ENCODE measurements at regions not wholly inside any gene's neighbourhood (a gene's known extent, or its start where the extent isn't known, plus 50 kb on each side); places are given as distances from the start of the nearest gene placed in this dataset.

DNA sequence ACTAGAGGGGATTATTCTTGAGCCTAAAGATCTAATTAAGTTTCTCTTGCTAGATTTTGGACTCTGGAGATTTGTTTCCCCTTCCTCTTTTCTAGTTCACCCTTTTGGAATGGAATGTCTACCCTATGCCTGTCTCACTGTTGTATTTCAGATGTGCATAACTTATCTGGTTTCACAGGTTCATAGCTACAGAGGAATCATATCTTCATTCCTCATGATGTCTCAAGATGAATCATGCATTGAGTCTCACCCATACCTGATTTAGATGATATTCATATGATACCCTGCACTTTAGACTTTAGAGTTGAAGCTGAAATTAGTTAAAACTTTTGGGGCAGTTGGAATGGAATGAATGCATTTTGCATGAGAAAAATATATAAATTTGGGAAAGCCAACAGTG lies 246.7 kb downstream of the HS3ST1 start:
- FAIRE-seq (no peak), ATAC-seq (no peak)
- 0 out of 2 replicates have a peak, but pooled peaks cover 2% of the 10 kb centered on the region for H3K9me3 ChIP-seq (replicated peaks; ENCODE audit: control insufficient read depth, insufficient read depth, low read depth, low read length)

More for the DNA sequence above, 246.7 kb downstream of the HS3ST1 start:
- no peaks in the 10 kb centered on the region for H3K4me1 ChIP-seq (replicated peaks in 1 of 2; ENCODE audit: control insufficient read depth in 2 of 2, insufficient read depth in 2 of 2, low read length in 2 of 2)
- H3K27ac ChIP-seq (ENCODE audit: extremely low read depth, low read depth, low read length) = no peak overlapping the region
- no peaks in the 10 kb centered on the region for H4K20me1 ChIP-seq (replicated peaks; ENCODE audit: control insufficient read depth, insufficient read depth, low read length)
- no peak for DNase-seq (ENCODE audit: extremely low read depth in 1 of 4, low spot score in 3 of 4)
- no peaks in the 10 kb centered on the region for H3K27me3 ChIP-seq (ENCODE audit: control insufficient read depth in 2 of 2, insufficient read depth in 2 of 2, low read length in 2 of 2)
- H3K9me1 ChIP-seq (ENCODE audit: control insufficient read depth, insufficient read depth, low read length) = no peaks in the 10 kb centered on the region
- no peak overlapping the region for H3K9ac ChIP-seq (ENCODE audit: insufficient read depth in 1 of 2, low read depth in 2 of 2, low read length in 2 of 2)
- no peak overlapping the region for H3K4me2 ChIP-seq (ENCODE audit: insufficient read depth, low read length)
- intact Hi-C loops (cut with micrococcal nuclease) (no loop called here), in situ Hi-C loops (cut with MboI) (no loop called here)
- no peak overlapping the region for H2AFZ ChIP-seq (ENCODE audit: low read depth, low read length)
- H3K79me2 ChIP-seq (ENCODE audit: control insufficient read depth, insufficient read depth, low read length) = no peaks in the 10 kb centered on the region
- no peak overlapping the region for H3K4me3 ChIP-seq
- H3K36me3 ChIP-seq (ENCODE audit: control insufficient read depth, insufficient read depth, low read length) = no peaks in the 10 kb centered on the region
- POLR2A ChIA-PET = no interaction called here
- TF ChIP-seq FOS (IDR thresholded peaks at IDR 0.05; ENCODE audit: extremely low read depth, insufficient read length) = no peak
- no peak for TF ChIP-seq ZNF561 (CRISPR knock-in tag; conservative IDR thresholded peaks at IDR 0.05)
- no peak for TF ChIP-seq KLF13 (tag; IDR thresholded peaks at IDR 0.05; ENCODE audit: borderline replicate concordance, low read depth)
- no peak for TF ChIP-seq ZNF436 (CRISPR knock-in tag; IDR thresholded peaks at IDR 0.05)
- TF ChIP-seq PCBP2 (IDR thresholded peaks at IDR 0.05; ENCODE audit: low read depth, low read length, poor library complexity, severe bottlenecking) = no peak
- no peak for TF ChIP-seq NUFIP1 (IDR thresholded peaks at IDR 0.05; ENCODE audit: partially characterized antibody)
- TF ChIP-seq, protein P1, sequence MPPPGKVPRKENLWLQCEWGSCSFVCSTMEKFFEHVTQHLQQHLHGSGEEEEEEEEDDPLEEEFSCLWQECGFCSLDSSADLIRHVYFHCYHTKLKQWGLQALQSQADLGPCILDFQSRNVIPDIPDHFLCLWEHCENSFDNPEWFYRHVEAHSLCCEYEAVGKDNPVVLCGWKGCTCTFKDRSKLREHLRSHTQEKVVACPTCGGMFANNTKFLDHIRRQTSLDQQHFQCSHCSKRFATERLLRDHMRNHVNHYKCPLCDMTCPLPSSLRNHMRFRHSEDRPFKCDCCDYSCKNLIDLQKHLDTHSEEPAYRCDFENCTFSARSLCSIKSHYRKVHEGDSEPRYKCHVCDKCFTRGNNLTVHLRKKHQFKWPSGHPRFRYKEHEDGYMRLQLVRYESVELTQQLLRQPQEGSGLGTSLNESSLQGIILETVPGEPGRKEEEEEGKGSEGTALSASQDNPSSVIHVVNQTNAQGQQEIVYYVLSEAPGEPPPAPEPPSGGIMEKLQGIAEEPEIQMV (tag; conservative IDR thresholded peaks at IDR 0.05; ENCODE audit: low read depth) = no peak
- TF ChIP-seq, protein P2, sequence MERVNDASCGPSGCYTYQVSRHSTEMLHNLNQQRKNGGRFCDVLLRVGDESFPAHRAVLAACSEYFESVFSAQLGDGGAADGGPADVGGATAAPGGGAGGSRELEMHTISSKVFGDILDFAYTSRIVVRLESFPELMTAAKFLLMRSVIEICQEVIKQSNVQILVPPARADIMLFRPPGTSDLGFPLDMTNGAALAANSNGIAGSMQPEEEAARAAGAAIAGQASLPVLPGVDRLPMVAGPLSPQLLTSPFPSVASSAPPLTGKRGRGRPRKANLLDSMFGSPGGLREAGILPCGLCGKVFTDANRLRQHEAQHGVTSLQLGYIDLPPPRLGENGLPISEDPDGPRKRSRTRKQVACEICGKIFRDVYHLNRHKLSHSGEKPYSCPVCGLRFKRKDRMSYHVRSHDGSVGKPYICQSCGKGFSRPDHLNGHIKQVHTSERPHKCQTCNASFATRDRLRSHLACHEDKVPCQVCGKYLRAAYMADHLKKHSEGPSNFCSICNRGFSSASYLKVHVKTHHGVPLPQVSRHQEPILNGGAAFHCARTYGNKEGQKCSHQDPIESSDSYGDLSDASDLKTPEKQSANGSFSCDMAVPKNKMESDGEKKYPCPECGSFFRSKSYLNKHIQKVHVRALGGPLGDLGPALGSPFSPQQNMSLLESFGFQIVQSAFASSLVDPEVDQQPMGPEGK (CRISPR knock-in tag; IDR thresholded peaks at IDR 0.05; ENCODE audit: borderline replicate concordance) = no peak
- TF ChIP-seq BACH1 (tag; IDR thresholded peaks at IDR 0.05) = no peak
- TF ChIP-seq MCM3 (IDR thresholded peaks at IDR 0.05) = no peak
- TF ChIP-seq, protein P3, sequence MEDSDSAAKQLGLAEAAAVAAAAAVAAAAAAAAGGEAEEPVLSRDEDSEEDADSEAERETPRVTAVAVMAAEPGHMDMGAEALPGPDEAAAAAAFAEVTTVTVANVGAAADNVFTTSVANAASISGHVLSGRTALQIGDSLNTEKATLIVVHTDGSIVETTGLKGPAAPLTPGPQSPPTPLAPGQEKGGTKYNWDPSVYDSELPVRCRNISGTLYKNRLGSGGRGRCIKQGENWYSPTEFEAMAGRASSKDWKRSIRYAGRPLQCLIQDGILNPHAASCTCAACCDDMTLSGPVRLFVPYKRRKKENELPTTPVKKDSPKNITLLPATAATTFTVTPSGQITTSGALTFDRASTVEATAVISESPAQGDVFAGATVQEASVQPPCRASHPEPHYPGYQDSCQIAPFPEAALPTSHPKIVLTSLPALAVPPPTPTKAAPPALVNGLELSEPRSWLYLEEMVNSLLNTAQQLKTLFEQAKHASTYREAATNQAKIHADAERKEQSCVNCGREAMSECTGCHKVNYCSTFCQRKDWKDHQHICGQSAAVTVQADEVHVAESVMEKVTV (CRISPR knock-in tag; IDR thresholded peaks at IDR 0.05) = no peak
- TF ChIP-seq CBFA2T3 (IDR thresholded peaks at IDR 0.05) = no peak
- no peak for TF ChIP-seq PURB (CRISPR knock-in tag; IDR thresholded peaks at IDR 0.05; ENCODE audit: low read depth)
- TF ChIP-seq ZNF311 (CRISPR knock-in tag; IDR thresholded peaks at IDR 0.05) = no peak
- BruUV-seq (replicated peaks) = no TSS peak
- CTCF ChIA-PET (ENCODE audit: low intra/inter-chr PET ratio) = no interaction called here
